ENCODE measurements at regions not wholly inside any gene's neighbourhood (a gene's known extent, or its start where the extent isn't known, plus 50 kb on each side); places are given as distances from the start of the nearest gene placed in this dataset.
A peak's percentile ranks its signal among the peaks of the same experiment; 100 is the strongest.
"Not testable (repeated sequence)": the region's sequence is repeated elsewhere in the genome, so short reads cannot be mapped to it uniquely, and the experiment has no call there.

- DNase-seq (ENCODE audit: low read depth in 2 of 2), result not testable (repeated sequence)
These were observed 112.3 kb downstream of the GGTLC2 start for GRCh38 chr22:22756551-22757201.

DNA sequence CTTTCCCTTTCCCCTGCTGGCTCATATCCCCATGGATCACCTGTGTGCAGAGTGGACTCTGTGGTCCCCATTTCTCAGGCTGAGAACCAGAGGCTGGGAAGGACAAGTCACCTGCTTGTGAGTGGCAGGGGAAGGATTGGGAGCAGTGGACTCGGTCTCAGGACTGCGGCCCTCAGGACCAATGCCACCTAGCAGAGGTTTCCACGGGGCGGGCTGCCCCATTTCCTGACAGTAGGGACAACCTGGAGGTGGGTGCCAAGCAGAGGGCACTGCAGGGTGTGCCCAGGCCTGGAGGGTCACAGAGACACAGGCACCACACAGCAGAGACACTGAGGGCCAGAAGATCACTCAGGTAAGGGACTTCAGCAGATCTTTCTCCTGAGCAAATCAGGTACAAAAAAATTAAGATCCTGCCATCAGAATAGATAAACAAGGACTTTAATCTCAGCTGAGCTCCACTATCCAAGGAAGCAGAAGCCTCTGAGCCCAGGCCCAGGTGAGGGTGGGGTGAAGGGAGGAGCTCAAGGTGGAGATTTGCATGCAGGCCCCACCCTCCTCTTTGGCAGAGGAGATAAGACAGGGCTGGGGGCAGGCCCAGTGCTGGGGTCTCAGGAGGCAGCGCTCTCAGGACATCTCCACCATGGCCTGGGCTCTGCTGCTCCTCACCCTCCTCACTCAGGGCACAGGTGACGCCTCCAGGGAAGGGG lies 113.8 kb downstream of the GGTLC2 start:
- DNase-seq (ENCODE audit: low read depth in 2 of 2), result not testable (repeated sequence)

DNA sequence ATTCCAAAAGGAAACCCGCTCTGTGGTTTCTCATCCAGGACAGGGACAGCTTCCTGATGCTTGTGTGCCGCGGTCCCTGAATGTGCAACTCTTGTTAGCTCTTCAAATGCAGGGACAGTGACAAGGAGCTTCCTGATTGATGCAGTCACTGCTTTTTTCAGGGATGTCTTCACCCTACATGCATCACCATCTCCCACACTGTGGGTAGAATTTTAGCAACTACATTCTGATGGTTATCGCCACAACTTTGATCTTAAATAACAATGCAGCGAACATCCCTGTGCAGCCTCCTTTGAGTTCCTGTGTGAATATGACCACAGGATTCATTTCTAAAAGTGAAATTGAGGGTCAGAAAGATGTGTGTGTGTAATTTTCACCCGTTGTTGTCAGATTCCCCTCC lies 115.0 kb downstream of the GGTLC2 start:
- DNase-seq (ENCODE audit: low read depth in 2 of 2), result no peak

DNA sequence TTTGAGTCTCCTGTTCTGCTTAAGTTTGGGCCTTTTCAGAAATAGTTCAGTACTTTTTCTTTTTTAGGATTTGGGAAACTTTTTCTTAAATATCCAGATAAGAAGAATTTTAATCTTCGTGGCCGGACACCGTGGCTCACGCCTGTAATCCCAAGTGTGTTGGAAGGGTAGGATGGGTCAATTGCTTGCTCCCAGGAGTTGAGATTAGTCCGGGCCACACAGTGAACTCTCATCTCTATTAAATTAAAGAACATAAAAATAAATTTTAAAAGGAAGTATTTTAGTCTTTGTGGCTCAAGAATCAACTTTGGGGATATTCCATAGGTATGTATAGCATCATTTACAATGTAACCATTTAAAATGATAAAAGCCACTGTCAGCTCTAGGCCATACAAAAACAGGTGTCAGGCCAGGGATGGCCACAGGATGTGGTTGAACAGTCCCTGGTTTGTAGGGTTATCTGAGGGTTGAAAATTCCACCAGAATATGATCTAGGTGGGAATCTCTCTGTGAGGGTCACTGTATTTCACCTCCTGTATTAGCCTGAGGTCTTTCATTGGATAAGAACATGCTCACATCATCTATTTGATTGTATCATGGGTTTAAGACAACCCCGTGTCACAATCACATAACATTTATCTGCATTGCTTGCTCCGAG lies 115.6 kb downstream of the GGTLC2 start:
- no peak for DNase-seq (ENCODE audit: low read depth in 2 of 2)

DNA sequence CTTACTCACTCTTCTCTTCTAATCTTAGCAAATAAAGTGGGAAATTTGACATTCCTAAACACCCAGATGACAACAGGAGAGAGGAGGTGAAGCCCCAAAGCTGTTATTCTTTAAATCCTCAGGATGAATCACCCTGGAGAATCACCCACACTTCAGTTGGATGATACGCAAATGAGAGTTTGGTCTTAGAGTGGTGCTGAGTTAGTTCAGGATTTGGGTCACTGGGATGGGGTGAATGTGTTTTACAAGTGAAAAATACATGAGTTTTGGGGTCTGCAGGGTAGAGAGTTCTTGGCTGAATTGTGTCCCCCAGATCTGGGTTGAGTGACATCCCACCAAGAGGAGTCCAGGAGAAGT lies 117.2 kb downstream of the GGTLC2 start:
- DNase-seq (ENCODE audit: low read depth in 2 of 2), result no peak

- DNase-seq (ENCODE audit: low read depth in 2 of 2), result no peak
These were observed 117.8 kb downstream of the GGTLC2 start for GRCh38 chr22:22761963-22762772.

- no peak for DNase-seq (ENCODE audit: low read depth in 2 of 2)
These were observed 119.1 kb downstream of the GGTLC2 start for GRCh38 chr22:22763512-22763911.

DNA sequence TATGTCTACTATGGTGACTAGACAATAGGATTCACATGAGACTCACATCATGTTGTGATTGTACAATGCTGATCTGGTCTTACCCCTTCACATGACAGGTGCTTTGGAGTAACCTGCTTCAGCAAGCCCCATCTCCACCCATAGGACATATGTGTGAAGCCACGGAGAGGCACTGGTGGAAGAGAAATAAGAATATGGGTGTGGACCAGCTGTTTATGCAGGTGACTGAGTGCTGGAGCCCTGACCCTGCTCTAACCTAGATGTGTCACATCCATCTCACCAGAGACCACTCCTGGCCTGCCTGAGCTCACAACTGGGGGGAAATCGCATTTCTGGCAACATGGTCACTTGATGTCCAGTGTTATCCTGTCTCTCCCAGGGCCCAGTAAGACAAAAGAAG lies 119.7 kb downstream of the GGTLC2 start:
- no peak for DNase-seq (ENCODE audit: low read depth in 2 of 2)

DNA sequence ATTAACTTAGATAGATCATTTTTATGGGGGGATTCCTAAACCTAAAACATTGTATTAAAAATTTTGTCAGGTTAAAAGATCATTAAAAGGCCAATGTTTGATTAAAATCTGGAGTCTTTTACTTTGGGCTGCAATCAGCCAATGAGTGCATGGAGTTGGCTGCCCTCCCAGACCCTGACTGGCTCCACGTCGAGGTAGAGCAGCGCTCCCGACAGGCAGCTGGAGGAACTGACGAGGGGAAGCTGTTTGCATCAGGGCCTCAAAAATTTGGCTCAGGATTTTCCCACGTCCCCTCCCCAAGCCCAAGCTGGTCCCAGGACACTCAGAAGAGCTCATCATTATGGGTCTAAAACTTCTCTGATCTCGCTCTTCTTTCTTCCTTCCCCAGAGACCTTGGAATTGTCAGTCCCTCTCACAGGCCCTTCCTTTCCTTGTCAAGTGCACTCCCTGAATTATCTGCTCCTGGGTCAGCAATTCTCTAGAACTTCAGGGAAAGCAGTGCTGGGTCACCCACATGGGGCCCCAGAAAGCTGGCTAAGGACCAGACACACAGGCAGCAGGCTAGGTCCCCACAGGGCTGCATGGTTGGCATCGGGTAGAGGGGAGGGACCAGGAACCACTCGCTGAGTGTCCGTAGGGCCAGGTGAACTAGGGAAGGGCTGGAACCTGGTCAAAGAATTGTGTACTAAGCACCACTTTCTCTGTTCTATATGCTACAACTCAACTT lies 119.6 kb upstream of the IGLL5 start:
- DNase-seq (ENCODE audit: low read depth in 2 of 2), result no peak

- no peak for DNase-seq (ENCODE audit: low read depth in 2 of 2)
These were observed 118.7 kb upstream of the IGLL5 start for GRCh38 chr22:22768885-22769284.

- no peak for DNase-seq (ENCODE audit: low read depth in 2 of 2)
These were observed 118.0 kb upstream of the IGLL5 start for GRCh38 chr22:22769434-22770279.

DNA sequence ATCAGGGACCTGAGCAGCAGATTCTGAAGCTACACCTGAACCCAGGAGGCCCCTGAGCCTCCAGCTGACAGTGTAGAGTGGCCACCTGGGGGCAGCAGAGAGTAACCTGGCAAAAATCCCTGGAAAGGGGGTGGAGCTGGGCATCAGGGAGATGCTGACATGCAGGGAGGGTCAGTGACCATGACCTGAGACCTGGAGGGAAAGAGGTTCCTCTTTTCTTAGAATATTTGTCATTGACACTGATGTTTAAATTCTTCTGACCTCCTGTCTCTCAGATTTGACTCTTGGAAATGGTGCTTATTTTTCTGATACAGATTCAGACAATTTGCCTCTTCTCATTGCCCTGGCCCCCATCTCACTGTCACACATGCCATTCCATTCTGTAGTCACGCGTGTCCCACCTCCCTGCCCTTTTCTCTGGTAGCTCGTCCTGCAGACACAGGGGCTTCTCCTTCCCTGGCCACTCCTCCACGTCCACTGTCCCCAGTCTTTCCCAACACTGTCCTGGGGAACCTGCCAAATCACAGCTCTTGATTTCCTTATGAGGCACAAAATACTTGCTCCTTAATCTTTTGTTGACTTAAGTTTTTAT lies 117.2 kb upstream of the IGLL5 start:
- DNase-seq (ENCODE audit: low read depth in 2 of 2), result peak; percentile 10 to 45

- no peak for DNase-seq (ENCODE audit: low read depth in 2 of 2)
These were observed 116.7 kb upstream of the IGLL5 start for GRCh38 chr22:22770881-22771280.

- DNase-seq (ENCODE audit: low read depth in 2 of 2), result no peak
These were observed 115.8 kb upstream of the IGLL5 start for GRCh38 chr22:22771696-22772377.

- no peak for DNase-seq (ENCODE audit: low read depth in 2 of 2)
These were observed 115.2 kb upstream of the IGLL5 start for GRCh38 chr22:22772396-22772795.

DNA sequence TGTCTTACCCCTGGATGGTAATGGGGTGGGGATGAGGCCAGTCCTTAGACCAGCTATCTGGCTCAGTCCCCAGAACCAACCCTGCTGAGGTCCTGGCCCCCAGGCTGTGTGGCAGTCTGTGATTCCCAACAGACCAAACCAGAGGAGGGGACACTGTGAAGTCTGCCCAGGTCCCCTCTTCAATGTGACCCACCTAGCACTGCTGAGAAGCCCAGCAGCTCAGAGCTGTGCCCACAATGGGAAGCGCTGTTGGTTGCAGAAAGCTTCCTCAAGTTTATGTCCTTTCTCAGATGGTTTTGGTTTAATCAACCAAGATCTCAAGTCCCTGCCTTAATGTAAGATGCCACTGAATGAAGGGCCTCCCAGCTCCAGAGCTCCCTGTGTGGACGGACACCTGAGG lies 114.7 kb upstream of the IGLL5 start:
- DNase-seq (ENCODE audit: low read depth in 2 of 2), result no peak

GRCh38 chr22:22773427-22773826 lies 114.2 kb upstream of the IGLL5 start:
- no peak for DNase-seq (ENCODE audit: low read depth in 2 of 2)

DNA sequence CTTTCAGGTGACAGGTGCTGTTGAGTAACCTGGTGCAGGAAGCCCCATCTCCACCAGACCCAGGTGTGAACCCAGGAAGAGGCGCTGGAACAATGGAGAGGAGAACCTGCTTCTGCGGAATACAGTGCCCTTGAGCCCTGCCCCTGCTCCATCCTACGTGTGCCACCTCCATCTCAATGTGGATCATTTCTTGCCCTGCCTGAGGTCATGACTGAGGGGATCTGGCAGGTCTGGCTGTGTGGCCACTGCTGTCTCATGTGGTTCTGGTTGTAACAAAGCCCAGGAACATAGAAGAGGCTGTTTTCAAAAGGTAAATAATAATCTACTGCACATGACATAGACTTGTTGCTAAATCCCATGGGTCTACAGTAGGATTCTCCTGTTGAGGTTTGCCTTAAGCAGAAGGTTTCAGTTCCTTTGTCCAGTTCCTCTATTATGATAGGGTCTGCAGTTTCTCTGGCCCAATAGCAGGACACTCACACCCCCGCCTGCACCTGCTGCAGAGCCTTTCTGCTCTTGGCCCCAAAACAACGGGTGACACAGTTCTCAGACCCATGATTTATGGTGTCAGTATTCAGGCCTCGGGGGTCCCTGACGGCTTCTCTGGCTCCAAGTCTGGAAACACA lies 113.5 kb upstream of the IGLL5 start:
- no peak for DNase-seq (ENCODE audit: low read depth in 2 of 2)

DNA sequence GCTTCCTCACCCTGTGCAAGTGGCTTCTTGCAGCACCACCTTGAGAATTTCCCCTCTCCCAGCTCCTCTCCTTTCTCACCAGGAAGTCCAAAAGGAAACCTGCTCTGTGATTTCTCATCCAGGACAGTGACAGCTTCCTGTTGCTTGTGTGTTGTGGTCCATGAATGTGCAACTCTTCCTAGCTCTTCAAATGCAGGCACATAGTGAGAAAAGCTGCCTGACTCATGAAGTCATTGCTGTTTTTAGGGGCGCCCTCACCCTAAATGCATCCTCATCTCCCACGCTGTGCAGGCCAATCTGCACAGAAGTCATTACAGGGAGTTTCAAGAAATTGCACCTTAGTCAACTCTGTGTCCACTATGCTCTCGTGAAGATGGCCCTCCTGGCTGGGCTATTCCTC lies 112.9 kb upstream of the IGLL5 start:
- DNase-seq (ENCODE audit: low read depth in 2 of 2), result not testable (repeated sequence)

Measured in activated CD4-positive, alpha-beta T cell treated with anti-CD3 and anti-CD28 coated beads for 24 hours (primary cell).